Thymus (tissue), 11 donors: ENCODE measurements at regions not wholly inside any gene's neighbourhood (a gene's known extent, or its start where the extent isn't known, plus 50 kb on each side); places are given as distances from the start of the nearest gene placed in this dataset.

ENCODE experiments used
- DNase-seq, 9 donors: peaks; one replicate each; pipeline ENCODE4 v3.0.0-alpha.2; 2013; ENCODE audit warnings: low spot score in 9 of 9, low read depth in 6 of 9, missing footprints in 1 of 9
- H3K27ac ChIP-seq, 2 donors: one replicate each; pipeline ENCODE4 v1.5.1; 2013; ENCODE audit warnings: control low read depth in 1 of 2, low read depth in 1 of 2, low read length in 1 of 2, mild to moderate bottlenecking in 1 of 2, moderate library complexity in 1 of 2
- H3K27me3 ChIP-seq, 2 donors: one replicate each; pipeline ENCODE4 v1.5.1; 2013; ENCODE audit warnings: low read length in 1 of 2; ENCODE audit not compliant: control insufficient read depth in 2 of 2, insufficient read depth in 1 of 2
- H3K36me3 ChIP-seq, 2 donors: one replicate each; pipeline ENCODE4 v1.5.1; 2013; ENCODE audit warnings: low read length in 1 of 2, mild to moderate bottlenecking in 1 of 2, moderate library complexity in 1 of 2; ENCODE audit not compliant: control insufficient read depth in 2 of 2, insufficient read depth in 2 of 2
- H3K4me1 ChIP-seq, 2 donors: one replicate each; pipeline ENCODE4 v1.5.1; 2013; ENCODE audit warnings: low read length in 2 of 2; ENCODE audit not compliant: control insufficient read depth in 2 of 2, insufficient read depth in 2 of 2
- H3K4me3 ChIP-seq, 2 donors: one replicate each; pipeline ENCODE4 v1.5.1; 2013; ENCODE audit warnings: low read length in 2 of 2, control low read depth in 1 of 2, mild to moderate bottlenecking in 1 of 2
- H3K9me3 ChIP-seq, 2 donors: one replicate each; pipeline ENCODE4 v1.5.1; 2013; ENCODE audit warnings: low read length in 1 of 2, mild to moderate bottlenecking in 1 of 2; ENCODE audit not compliant: control insufficient read depth in 2 of 2, insufficient read depth in 1 of 2
- WGBS: extraction: QIAGEN DNeasy Blood & Tissue Kit; methylation state at CpG from one replicate; pipeline ENCODE4 v1.1.7; 2013; 5-methylcytosine and 5-hydroxymethylcytosine counted together
- donor health status: healthy.

DNA sequence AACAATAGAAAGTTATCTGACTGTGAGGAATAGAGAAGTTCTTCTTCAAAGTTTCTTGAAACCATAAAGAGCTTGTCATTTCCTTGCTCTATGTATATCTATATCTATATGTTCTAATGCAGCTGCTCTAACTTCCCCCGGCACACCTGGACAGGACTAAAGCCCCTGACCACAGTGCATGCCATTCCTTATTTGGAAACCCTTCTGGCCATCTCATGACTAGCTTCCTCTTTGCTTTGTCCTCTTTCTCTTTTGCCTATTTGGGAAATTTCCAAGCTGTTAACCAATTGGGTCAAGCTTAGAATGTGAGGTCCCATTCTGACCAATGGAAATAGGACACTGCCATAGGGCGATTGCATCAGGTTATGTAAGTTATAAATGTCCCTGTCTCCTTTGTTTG lies 1481.1 kb downstream of the STIM2 start:
- no peak for DNase-seq

DNA sequence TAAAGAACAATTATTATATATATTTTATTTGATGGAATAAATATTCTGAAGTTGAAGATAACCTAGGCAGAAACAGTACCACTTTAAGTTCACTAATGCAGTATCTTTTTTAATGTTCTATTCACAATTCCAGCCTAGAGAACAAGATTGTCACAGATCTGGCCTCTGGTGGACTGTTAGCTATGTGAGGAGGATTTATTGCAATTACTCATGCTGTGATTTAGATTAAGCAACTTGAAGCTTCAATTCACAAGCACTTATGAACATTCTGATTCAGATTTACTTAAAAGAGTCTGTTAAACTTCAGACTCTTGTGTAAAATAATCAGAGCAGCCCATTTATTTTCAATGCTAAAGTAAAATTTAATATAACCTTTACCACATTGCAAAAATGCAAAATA lies 1489.8 kb downstream of the STIM2 start:
- no peaks in the 10 kb centered on the region for H3K9me3 ChIP-seq
- H3K4me1 ChIP-seq, result no peaks in the 10 kb centered on the region
- no peak for DNase-seq
- H3K36me3 ChIP-seq, result no peaks in the 10 kb centered on the region
- H3K27ac ChIP-seq, result no peak overlapping the region
- H3K27me3 ChIP-seq, result no peaks in the 10 kb centered on the region
- no peak overlapping the region for H3K4me3 ChIP-seq

More for the DNA sequence above, 1481.1 kb downstream of the STIM2 start:
- H3K27me3 ChIP-seq, result no peaks in the 10 kb centered on the region
- H3K4me3 ChIP-seq, result no peak overlapping the region
- H3K4me1 ChIP-seq, result no peaks in the 10 kb centered on the region
- no peaks in the 10 kb centered on the region for H3K9me3 ChIP-seq
- WGBS, result 86% methylated on average over 2 of the region's 2 CpGs
- H3K27ac ChIP-seq, result no peak overlapping the region
- H3K36me3 ChIP-seq, result no peaks in the 10 kb centered on the region

DNA sequence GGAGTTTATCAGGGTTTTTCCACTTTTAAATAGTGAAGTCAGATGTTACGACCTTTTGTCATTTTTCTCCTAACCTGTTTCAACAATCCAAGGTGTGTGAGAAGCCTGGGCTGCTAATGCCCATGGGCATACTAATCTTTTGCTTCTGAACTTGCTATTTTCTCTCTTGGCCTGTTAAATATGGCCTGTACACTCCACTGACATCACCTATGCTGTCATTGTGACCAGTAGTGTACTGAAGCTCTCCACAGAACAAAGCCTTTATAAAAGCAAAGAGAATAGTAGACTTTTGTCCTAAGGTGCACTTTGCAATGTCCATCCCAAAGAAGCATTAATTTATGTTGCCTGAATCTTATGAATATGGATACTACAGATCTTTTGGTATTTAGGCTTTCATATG lies 1490.5 kb downstream of the STIM2 start:
- WGBS, result 0% methylated on average over 1 of the region's 1 CpG
- DNase-seq, result no peak
- no peak overlapping the region for H3K4me3 ChIP-seq
- no peaks in the 10 kb centered on the region for H3K27me3 ChIP-seq
- no peaks in the 10 kb centered on the region for H3K36me3 ChIP-seq
- H3K9me3 ChIP-seq, result no peaks in the 10 kb centered on the region
- no peak overlapping the region for H3K27ac ChIP-seq
- no peaks in the 10 kb centered on the region for H3K4me1 ChIP-seq

DNA sequence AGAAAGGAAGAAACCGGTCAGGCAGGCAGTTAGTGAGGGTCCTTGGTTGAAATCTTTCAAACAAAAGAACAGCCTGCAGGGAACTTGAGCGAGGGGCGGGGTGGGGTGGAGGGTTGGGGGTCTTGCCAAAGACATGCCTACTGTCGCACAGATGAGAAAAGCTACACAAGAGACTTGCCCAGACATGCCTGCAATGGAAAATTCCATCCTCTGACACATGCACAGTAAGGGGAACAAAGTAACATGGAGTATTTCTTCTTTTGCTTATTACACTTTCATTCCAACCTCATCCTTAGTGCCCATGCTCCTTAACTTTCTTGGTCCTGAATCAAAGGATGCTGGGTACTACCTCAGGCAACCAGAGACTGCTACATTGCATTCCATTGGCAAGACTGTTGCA lies 1491.2 kb downstream of the STIM2 start:
- Histone ChIP-seq H3K4me3 (no peak overlapping the region), H3K27me3 (no peaks in the 10 kb centered on the region), H3K9me3 (no peaks in the 10 kb centered on the region), H3K4me1 (no peaks in the 10 kb centered on the region), H3K36me3 (no peaks in the 10 kb centered on the region), H3K27ac (no peak overlapping the region)
- WGBS, result 96% methylated on average over 4 of the region's 4 CpGs
- DNase-seq, result no peak

DNA sequence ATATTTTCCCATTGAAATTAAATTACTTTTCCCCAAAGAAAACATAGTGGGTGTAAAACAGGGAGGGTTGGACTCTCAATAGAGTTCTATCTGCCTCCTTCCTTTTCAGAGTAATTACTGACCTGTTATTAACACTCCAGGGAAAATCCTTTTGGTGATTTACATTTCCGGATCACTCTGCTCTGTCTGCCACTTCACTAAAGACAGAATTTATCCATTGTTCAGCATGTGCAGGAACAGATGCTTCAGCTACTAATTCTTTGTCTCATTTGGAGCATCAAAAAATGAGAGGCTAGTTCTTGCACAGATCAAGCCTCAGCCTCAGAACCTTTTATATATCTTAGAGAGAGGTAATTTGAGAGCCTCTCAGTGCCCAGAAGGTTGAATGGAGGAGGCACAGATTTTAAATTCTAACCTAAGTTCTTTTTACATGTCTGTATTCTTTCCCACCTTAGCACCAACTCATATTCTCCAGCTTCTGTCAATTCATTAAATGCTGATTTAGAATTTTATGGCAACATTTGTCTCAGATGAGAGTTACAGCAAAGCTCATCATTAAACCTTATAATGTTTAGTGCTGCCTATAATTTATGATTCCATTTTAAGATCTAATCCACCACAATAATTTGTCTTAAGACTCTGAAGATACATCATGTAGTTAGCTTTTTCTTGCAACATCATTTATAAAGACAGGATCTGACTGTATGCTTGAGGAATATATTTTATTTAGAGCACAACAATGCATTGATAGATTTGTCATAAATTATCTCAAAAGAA lies 1494.4 kb downstream of the STIM2 start:
- Histone ChIP-seq H3K4me1 (no peaks in the 10 kb centered on the region), H3K27ac (no peak overlapping the region), H3K36me3 (no peaks in the 10 kb centered on the region), H3K4me3 (no peak overlapping the region), H3K9me3 (no peaks in the 10 kb centered on the region), H3K27me3 (no peaks in the 10 kb centered on the region)
- DNase-seq, result no peak
- WGBS, result 70% methylated on average over 1 of the region's 1 CpG

DNA sequence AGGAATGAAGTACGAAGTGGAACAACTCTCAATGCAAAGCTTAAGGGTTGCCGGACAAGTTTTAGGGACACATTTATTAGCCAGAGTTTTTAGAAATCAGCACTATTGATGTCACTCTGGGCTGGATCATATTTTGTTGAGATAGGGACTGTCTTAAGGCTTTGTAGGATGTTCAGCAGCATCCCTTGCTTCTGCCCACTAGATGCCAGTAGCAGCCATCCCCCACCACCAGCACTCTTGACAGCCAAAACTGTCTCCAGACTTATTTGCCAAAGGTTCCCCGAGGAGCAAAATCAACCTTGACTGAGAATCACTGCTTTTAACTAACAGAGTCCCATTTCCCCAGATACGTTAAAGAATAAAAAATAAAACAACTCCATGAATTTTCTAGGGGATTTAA lies 1497.3 kb downstream of the STIM2 start:
- 77% methylated on average over 4 of the region's 4 CpGs for WGBS
- no peak for DNase-seq

DNA sequence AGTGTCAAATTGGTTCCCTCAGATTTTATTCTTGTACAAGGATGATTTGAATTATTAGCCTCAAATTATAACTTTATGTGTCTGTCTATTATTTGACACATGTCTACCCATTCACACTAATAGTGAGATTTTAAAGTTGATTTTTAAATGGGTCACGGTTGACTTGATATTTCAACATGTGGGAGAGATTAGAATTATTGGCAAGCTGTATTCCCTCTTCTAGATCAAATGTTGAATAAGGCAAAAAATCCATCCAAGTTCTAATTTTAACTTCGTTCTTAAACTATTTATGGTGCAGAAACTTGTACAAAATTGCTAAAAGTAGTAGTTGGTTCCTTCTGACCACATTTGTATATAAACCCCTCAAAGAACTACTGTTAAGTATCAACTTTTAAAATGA lies 1498.0 kb downstream of the STIM2 start:
- Histone ChIP-seq H3K27me3 (no peaks in the 10 kb centered on the region), H3K9me3 (no peaks in the 10 kb centered on the region), H3K36me3 (no peaks in the 10 kb centered on the region), H3K27ac (no peak overlapping the region), H3K4me1 (no peaks in the 10 kb centered on the region), H3K4me3 (no peak overlapping the region)
- no peak for DNase-seq
- WGBS, result 83% methylated on average over 2 of the region's 2 CpGs

More for the DNA sequence above, 1497.3 kb downstream of the STIM2 start:
- Histone ChIP-seq H3K27ac (no peak overlapping the region), H3K27me3 (no peaks in the 10 kb centered on the region), H3K36me3 (no peaks in the 10 kb centered on the region), H3K4me1 (no peaks in the 10 kb centered on the region), H3K9me3 (no peaks in the 10 kb centered on the region), H3K4me3 (no peak overlapping the region)

DNA sequence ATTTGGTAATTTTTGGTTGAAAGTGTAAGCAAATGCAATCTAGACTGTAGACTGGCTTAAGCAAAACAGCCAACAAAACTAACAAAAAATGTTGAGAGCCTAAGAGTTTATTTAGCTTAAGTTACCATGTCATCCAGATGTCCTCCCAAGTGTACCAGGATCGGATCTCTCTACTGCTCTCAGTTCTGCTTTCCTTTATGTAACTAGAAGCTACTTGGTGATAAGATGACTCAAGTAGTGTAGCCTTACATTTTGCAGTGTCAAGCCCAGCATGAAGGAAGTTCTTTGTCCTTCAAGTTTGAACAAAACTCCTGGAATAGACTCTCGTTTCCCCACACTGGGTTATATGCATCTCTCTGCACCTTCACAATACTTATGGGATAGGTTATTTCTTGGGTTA lies 1500.0 kb downstream of the STIM2 start:
- no peaks in the 10 kb centered on the region for H3K36me3 ChIP-seq
- H3K4me3 ChIP-seq, result no peak overlapping the region
- WGBS, result 85% methylated on average over 2 of the region's 2 CpGs
- H3K27ac ChIP-seq, result no peak overlapping the region
- no peaks in the 10 kb centered on the region for H3K4me1 ChIP-seq
- no peaks in the 10 kb centered on the region for H3K27me3 ChIP-seq
- H3K9me3 ChIP-seq, result no peaks in the 10 kb centered on the region
- no peak for DNase-seq

DNA sequence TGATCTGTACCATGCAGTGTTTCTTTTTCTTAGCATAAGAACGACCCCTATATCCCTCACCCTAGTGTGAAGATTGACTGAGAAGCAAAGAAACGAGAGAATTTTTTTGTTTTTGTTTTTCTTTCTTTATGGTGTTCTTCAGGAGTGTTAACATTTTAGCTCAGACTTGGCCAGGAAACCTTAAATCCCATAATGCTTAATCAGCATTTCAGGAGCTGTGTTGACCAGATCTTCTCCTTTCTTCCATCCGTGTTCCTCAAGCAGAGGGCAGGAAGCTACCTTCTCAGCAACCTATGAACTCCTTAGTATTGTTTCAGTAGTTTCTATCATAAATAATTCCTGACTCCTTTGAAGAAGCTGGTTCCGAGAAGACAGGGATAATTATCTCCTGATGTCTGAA lies 1501.5 kb downstream of the STIM2 start:
- no peak for DNase-seq
- no peak overlapping the region for H3K4me3 ChIP-seq
- no peaks in the 10 kb centered on the region for H3K4me1 ChIP-seq
- no peaks in the 10 kb centered on the region for H3K27me3 ChIP-seq
- no peaks in the 10 kb centered on the region for H3K9me3 ChIP-seq
- H3K27ac ChIP-seq, result no peak overlapping the region
- 79% methylated on average over 4 of the region's 4 CpGs for WGBS
- no peaks in the 10 kb centered on the region for H3K36me3 ChIP-seq
